ENCODE measurements at regions not wholly inside any gene's neighbourhood (a gene's known extent, or its start where the extent isn't known, plus 50 kb on each side); places are given as distances from the start of the nearest gene placed in this dataset.
"Not testable (repeated sequence)": the region's sequence is repeated elsewhere in the genome, so short reads cannot be mapped to it uniquely, and the experiment has no call there.

DNA sequence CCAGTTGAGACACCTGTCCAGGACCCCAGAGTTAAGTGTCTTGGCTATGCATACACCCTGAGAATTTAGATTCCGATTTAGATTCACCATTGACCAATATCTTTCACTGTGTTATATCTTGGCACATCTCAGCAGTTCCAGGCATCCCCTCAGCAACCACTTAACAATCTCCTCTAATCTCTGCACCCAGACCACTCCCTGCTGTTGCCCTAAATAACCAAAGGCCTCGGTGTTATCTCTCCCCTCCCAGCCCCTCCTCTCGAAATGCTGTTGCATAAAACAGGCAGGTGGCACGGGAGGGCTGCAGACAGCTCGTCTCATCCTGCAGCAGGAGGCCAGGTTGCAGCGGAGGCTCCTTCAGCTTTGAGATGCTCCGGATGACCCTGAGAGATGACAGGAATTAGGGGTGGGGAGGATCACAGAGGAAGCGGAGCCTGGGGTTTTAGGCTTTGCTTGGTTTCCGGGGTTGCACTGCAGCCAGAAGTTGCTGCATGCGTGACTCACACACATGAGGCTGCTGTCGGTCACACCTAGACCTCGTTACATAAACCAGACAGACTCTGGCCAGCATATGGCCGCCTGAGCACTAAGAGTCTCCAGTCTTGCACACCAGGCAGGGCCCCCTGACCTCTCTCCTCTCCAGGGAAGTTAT lies 210.3 kb upstream of the USP9Y start:
- TF ChIP-seq CTCF (conservative IDR thresholded peaks at IDR 0.05): no peak
- H3K27ac ChIP-seq: no peak overlapping the region

GRCh38 chrY:12492218-12492617 lies 208.8 kb upstream of the USP9Y start:
- TF ChIP-seq CTCF (conservative IDR thresholded peaks at IDR 0.05): no peak
- no peak overlapping the region for H3K27ac ChIP-seq

DNA sequence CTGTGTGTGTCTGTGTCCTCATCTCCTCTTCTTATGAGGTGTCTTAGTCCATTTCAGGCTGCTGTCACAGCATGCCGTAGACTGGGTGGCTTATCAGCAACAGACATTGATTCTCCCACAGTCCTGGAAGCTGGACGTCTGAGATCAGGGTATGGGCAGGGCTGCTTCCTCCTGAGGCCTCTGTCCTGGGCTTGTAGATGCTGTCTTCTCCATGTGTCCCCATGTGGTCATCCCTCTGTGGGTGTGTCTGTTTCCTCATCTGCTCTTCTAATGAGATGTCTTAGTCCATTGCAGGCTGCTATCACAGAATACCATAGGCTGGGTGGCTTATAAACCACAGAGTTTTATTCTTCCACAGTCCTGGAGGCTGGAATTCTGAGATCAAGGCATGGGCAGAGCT lies 205.0 kb upstream of the USP9Y start:
- no peak overlapping the region for H3K27ac ChIP-seq
- TF ChIP-seq CTCF (conservative IDR thresholded peaks at IDR 0.05): no peak

GRCh38 chrY:12500096-12500495 lies 200.9 kb upstream of the USP9Y start:
- TF ChIP-seq CTCF (conservative IDR thresholded peaks at IDR 0.05): no peak
- H3K27ac ChIP-seq: no peak overlapping the region

DNA sequence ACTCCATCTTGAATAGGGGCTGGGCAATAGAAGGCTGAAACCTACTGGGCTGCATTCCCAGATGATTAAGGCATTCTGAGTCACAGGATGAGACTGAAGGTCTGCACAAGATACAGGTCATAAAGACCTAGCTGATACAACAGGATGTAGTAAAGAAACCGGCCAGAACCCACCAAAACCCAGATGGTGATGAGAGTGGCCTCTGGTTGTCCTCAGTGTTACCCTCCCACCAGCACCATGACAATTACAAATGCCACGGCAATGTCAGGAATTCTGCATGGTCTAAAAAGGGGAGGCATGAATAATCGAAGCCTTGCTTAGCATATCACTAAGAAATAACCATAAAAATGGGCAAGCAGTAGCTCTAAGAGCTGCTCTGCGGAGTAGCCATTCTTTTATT lies 197.0 kb upstream of the USP9Y start:
- not testable (repeated sequence) for H3K27ac ChIP-seq

DNA sequence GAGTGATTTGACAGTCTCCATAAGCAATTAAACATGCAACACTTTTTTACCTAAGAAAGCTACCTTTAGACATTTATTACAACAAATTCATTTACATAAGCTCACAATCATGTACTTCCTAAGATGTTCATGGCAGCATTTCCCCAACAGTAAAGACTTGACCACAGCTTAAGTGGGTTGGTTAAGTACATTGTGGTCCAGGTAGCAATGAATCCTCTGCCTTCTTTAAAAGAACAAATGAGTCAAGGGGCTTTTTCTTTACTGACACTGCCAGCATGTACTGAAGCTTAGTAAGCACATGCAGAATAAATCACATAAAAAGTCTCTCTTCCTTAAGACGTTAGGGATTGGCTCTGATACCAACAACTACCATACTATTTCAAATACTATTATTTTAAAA lies 183.7 kb upstream of the USP9Y start:
- TF ChIP-seq CTCF (conservative IDR thresholded peaks at IDR 0.05): no peak
- no peak overlapping the region for H3K27ac ChIP-seq

GRCh38 chrY:12525206-12525605 lies 175.8 kb upstream of the USP9Y start:
- no peak overlapping the region for H3K27ac ChIP-seq
- no peak for TF ChIP-seq CTCF (conservative IDR thresholded peaks at IDR 0.05)

GRCh38 chrY:12526362-12527063 lies 174.5 kb upstream of the USP9Y start:
- H3K27ac ChIP-seq: no peak overlapping the region
- no peak for TF ChIP-seq CTCF (conservative IDR thresholded peaks at IDR 0.05)
